ENCODE measurements at regions not wholly inside any gene's neighbourhood (a gene's known extent, or its start where the extent isn't known, plus 50 kb on each side); places are given as distances from the start of the nearest gene placed in this dataset.

- no peak overlapping the region for H3K9ac ChIP-seq (ENCODE audit: insufficient read depth, low read length)
- H3K4me3 ChIP-seq (replicated peaks in 1 of 4; ENCODE audit: control extremely low read depth in 1 of 4, insufficient read depth in 1 of 4, low read depth in 3 of 4, low read length in 4 of 4): no peak overlapping the region
- H4K20me1 ChIP-seq (ENCODE audit: control insufficient read depth, extremely low read depth, insufficient read depth, low read length): no peaks in the 10 kb centered on the region
- TF ChIP-seq CTCF (conservative IDR thresholded peaks at IDR 0.05 in 1 of 2, IDR thresholded peaks at IDR 0.05 in 1 of 2; ENCODE audit: low read depth in 1 of 2, low read length in 2 of 2) (no peak), EZH2 (IDR thresholded peaks at IDR 0.05; ENCODE audit: low read length, missing control alignments) (no peak)
- H3K79me2 ChIP-seq (ENCODE audit: control insufficient read depth, insufficient read depth, low read length): no peaks in the 10 kb centered on the region
- DNase-seq (ENCODE audit: low read depth in 2 of 2): peak in 1 of 2 donors; percentile 2
- no peaks in the 10 kb centered on the region for H3K27me3 ChIP-seq (ENCODE audit: control insufficient read depth, insufficient read depth, low read length)
- H2AFZ ChIP-seq (ENCODE audit: low read length): no peak overlapping the region
- no peak overlapping the region for H3K27ac ChIP-seq (ENCODE audit: insufficient read depth, low read length)
- H3K9me3 ChIP-seq (ENCODE audit: control insufficient read depth, insufficient read depth, low read depth, low read length): no peaks in the 10 kb centered on the region
- H3K36me3 ChIP-seq (ENCODE audit: control insufficient read depth, insufficient read depth, low read length): no peaks in the 10 kb centered on the region
- H3K4me1 ChIP-seq (ENCODE audit: control insufficient read depth, extremely low read depth, insufficient read depth, low read length): no peaks in the 10 kb centered on the region
- no peak overlapping the region for H3K4me2 ChIP-seq (ENCODE audit: extremely low read depth, insufficient read depth, low read length)
Measured at GRCh38 chr12:75672200-75672599, 160.8 kb upstream of the KRR1 start.

GRCh38 chr12:75670216-75670615, 158.8 kb upstream of the KRR1 start:
- Histone ChIP-seq H3K79me2 (ENCODE audit: control insufficient read depth, insufficient read depth, low read length) (no peaks in the 10 kb centered on the region), H3K27ac (ENCODE audit: insufficient read depth, low read length) (no peak overlapping the region), H4K20me1 (ENCODE audit: control insufficient read depth, extremely low read depth, insufficient read depth, low read length) (no peaks in the 10 kb centered on the region), H3K4me2 (ENCODE audit: extremely low read depth, insufficient read depth, low read length) (no peak overlapping the region), H3K9me3 (ENCODE audit: control insufficient read depth, insufficient read depth, low read depth, low read length) (no peaks in the 10 kb centered on the region), H3K4me1 (ENCODE audit: control insufficient read depth, extremely low read depth, insufficient read depth, low read length) (peaks cover 4% of the 10 kb centered on the region), H3K9ac (ENCODE audit: insufficient read depth, low read length) (no peak overlapping the region), H3K4me3 (replicated peaks in 1 of 4; ENCODE audit: control extremely low read depth in 1 of 4, insufficient read depth in 1 of 4, low read depth in 3 of 4, low read length in 4 of 4) (no peak overlapping the region), H3K36me3 (ENCODE audit: control insufficient read depth, insufficient read depth, low read length) (no peaks in the 10 kb centered on the region), H3K27me3 (ENCODE audit: control insufficient read depth, insufficient read depth, low read length) (no peaks in the 10 kb centered on the region), H2AFZ (ENCODE audit: low read length) (no peak overlapping the region)
- no peak for DNase-seq (ENCODE audit: low read depth in 2 of 2)
- no peak for TF ChIP-seq CTCF (conservative IDR thresholded peaks at IDR 0.05 in 1 of 2, IDR thresholded peaks at IDR 0.05 in 1 of 2; ENCODE audit: low read depth in 1 of 2, low read length in 2 of 2)
- TF ChIP-seq EZH2 (IDR thresholded peaks at IDR 0.05; ENCODE audit: low read length, missing control alignments): no peak

GRCh38 chr12:75666939-75667334, 155.5 kb upstream of the KRR1 start:
- Histone ChIP-seq H3K27ac (ENCODE audit: insufficient read depth, low read length) (no peak overlapping the region), H3K79me2 (ENCODE audit: control insufficient read depth, insufficient read depth, low read length) (no peaks in the 10 kb centered on the region), H3K4me2 (ENCODE audit: extremely low read depth, insufficient read depth, low read length) (peak overlapping the region; percentile 64), H3K9ac (ENCODE audit: insufficient read depth, low read length) (no peak overlapping the region), H4K20me1 (ENCODE audit: control insufficient read depth, extremely low read depth, insufficient read depth, low read length) (no peaks in the 10 kb centered on the region), H3K4me1 (ENCODE audit: control insufficient read depth, extremely low read depth, insufficient read depth, low read length) (peaks cover 7% of the 10 kb centered on the region), H3K4me3 (replicated peaks in 1 of 4; ENCODE audit: control extremely low read depth in 1 of 4, insufficient read depth in 1 of 4, low read depth in 3 of 4, low read length in 4 of 4) (no peak overlapping the region), H2AFZ (ENCODE audit: low read length) (peak overlapping the region; percentile 43), H3K27me3 (ENCODE audit: control insufficient read depth, insufficient read depth, low read length) (no peaks in the 10 kb centered on the region), H3K36me3 (ENCODE audit: control insufficient read depth, insufficient read depth, low read length) (no peaks in the 10 kb centered on the region), H3K9me3 (ENCODE audit: control insufficient read depth, insufficient read depth, low read depth, low read length) (no peaks in the 10 kb centered on the region)
- no peak for TF ChIP-seq EZH2 (IDR thresholded peaks at IDR 0.05; ENCODE audit: low read length, missing control alignments)
- TF ChIP-seq CTCF (conservative IDR thresholded peaks at IDR 0.05 in 1 of 2, IDR thresholded peaks at IDR 0.05 in 1 of 2; ENCODE audit: low read depth in 1 of 2, low read length in 2 of 2): no peak
- DNase-seq (ENCODE audit: low read depth in 2 of 2): peak; percentile 67 to 92
